K562 (cell line): ENCODE measurements at regions not wholly inside any gene's neighbourhood (a gene's known extent, or its start where the extent isn't known, plus 50 kb on each side); places are given as distances from the start of the nearest gene placed in this dataset.

Experiments used
- BCOR ChIP-seq: fragments of 450-650 bp; IDR thresholded peaks from 2 replicates; pipeline ENCODE4 v1.6.1; 2016
- POLR2A ChIP-seq: fragments of 450-650 bp; conservative IDR thresholded peaks from 2 replicates; pipeline ENCODE4 v1.6.1; 2016
- TF ChIP-seq, protein P1 (sequence below): sonication (generic); formaldehyde crosslinking; IDR thresholded peaks from 2 replicates; pipeline ENCODE4 v1.8.1; 2023; ENCODE audit warnings: mild to moderate bottlenecking, missing genetic modification reagents

DNA sequence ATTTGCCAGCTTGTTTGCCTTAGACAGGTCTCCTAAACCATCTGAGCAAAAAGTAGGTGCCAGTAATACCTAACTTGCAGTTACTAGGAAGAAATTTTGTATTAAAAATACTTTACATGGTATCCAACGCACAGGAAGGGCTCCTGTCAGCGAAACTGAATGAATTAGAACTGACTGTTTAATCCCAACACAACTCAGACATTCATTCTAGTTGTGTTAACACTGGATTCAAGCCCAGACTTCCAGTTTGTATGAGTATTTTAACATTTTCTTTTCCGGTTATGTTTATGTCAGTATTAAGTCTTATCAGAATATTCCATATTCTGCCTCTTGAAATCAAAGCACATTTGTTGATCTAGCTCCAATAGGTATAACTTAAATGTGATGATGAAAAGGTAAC is 82.0 kb upstream of the SOX2 start:
- TF ChIP-seq POLR2A = no peak
- TF ChIP-seq, protein P1, sequence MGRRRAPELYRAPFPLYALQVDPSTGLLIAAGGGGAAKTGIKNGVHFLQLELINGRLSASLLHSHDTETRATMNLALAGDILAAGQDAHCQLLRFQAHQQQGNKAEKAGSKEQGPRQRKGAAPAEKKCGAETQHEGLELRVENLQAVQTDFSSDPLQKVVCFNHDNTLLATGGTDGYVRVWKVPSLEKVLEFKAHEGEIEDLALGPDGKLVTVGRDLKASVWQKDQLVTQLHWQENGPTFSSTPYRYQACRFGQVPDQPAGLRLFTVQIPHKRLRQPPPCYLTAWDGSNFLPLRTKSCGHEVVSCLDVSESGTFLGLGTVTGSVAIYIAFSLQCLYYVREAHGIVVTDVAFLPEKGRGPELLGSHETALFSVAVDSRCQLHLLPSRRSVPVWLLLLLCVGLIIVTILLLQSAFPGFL (CRISPR knock-in tag) = no peak
- no peak for TF ChIP-seq BCOR
